Right lung (tissue), 2 donors: ENCODE measurements at regions not wholly inside any gene's neighbourhood (a gene's known extent, or its start where the extent isn't known, plus 50 kb on each side); places are given as distances from the start of the nearest gene placed in this dataset.
A peak's percentile ranks its signal among the peaks of the same experiment; 100 is the strongest.
"Not testable (repeated sequence)": the region's sequence is repeated elsewhere in the genome, so short reads cannot be mapped to it uniquely, and the experiment has no call there.

Source experiments
- DNase-seq, 2 donors: peaks; one replicate each; pipeline ENCODE4 v3.0.0-alpha.2; 2013

- peak; percentile 92 to 93 for DNase-seq
Observed at GRCh38 chr3:125916376-125916978, 52.5 kb upstream of the ROPN1B start.

- not testable (repeated sequence) for DNase-seq
Observed at GRCh38 chr3:125917020-125917549, 51.9 kb upstream of the ROPN1B start.

- DNase-seq: not testable (repeated sequence)
Observed at GRCh38 chr3:125918024-125918423, 51.0 kb upstream of the ROPN1B start.

GRCh38 chr3:125918451-125918850, 50.5 kb upstream of the ROPN1B start:
- not testable (repeated sequence) for DNase-seq

GRCh38 chr3:125918866-125919265, 50.1 kb upstream of the ROPN1B start:
- DNase-seq: not testable (repeated sequence)
